Suprapubic skin (tissue), 4 donors: ENCODE measurements at regions not wholly inside any gene's neighbourhood (a gene's known extent, or its start where the extent isn't known, plus 50 kb on each side); places are given as distances from the start of the nearest gene placed in this dataset.

Source experiments
- EP300 ChIP-seq: sonication (generic); formaldehyde crosslinking; IDR thresholded peaks from one replicate; pipeline ENCODE4 v1.6.1; 2017; ENCODE audit warnings: antibody characterized with exemption
- POLR2AphosphoS5 ChIP-seq, 3 donors: sonication (generic); formaldehyde crosslinking; IDR thresholded peaks; one replicate each; pipeline ENCODE4 v1.6.1; 2017; ENCODE audit warnings: antibody characterized with exemption in 3 of 3
- TF ChIP-seq, protein P1 (sequence below), 2 donors: fragments of 200-600 bp in 1 of 2; fragments of 450-650 bp in 1 of 2; sonication (generic) in 1 of 2; IDR thresholded peaks; one replicate each; pipeline ENCODE4 v1.5.1; 2016 to 2019; ENCODE audit warnings: antibody characterized with exemption in 2 of 2, mild to moderate bottlenecking in 1 of 2, moderate library complexity in 1 of 2

DNA sequence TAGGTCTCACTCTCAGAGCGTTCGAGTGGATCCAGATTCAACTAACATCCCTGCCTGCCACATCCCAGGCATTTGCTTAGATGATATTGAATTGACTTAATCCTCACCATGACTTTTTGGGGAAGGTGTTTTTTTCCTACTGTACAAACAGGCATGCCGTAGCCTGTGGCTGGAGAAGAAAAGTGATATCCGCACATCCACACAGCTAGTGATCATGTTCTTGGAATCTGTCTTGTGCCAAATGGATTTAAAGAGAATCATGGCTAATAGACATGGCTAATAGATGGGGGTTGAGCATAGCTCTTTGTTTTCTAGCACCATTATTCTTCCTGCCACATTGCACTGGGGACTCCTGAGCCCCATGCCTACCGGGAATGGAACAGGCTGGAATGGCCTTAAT, 82.1 kb upstream of the THY1 start:
- TF ChIP-seq, protein P1, sequence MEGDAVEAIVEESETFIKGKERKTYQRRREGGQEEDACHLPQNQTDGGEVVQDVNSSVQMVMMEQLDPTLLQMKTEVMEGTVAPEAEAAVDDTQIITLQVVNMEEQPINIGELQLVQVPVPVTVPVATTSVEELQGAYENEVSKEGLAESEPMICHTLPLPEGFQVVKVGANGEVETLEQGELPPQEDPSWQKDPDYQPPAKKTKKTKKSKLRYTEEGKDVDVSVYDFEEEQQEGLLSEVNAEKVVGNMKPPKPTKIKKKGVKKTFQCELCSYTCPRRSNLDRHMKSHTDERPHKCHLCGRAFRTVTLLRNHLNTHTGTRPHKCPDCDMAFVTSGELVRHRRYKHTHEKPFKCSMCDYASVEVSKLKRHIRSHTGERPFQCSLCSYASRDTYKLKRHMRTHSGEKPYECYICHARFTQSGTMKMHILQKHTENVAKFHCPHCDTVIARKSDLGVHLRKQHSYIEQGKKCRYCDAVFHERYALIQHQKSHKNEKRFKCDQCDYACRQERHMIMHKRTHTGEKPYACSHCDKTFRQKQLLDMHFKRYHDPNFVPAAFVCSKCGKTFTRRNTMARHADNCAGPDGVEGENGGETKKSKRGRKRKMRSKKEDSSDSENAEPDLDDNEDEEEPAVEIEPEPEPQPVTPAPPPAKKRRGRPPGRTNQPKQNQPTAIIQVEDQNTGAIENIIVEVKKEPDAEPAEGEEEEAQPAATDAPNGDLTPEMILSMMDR (IDR thresholded peaks at IDR 0.05), result no peak
- no peak for TF ChIP-seq EP300
- no peak for TF ChIP-seq POLR2AphosphoS5 (IDR thresholded peaks at IDR 0.05)
